ENCODE measurements at regions not wholly inside any gene's neighbourhood (a gene's known extent, or its start where the extent isn't known, plus 50 kb on each side); places are given as distances from the start of the nearest gene placed in this dataset.
A peak's percentile ranks its signal among the peaks of the same experiment; 100 is the strongest.

DNA sequence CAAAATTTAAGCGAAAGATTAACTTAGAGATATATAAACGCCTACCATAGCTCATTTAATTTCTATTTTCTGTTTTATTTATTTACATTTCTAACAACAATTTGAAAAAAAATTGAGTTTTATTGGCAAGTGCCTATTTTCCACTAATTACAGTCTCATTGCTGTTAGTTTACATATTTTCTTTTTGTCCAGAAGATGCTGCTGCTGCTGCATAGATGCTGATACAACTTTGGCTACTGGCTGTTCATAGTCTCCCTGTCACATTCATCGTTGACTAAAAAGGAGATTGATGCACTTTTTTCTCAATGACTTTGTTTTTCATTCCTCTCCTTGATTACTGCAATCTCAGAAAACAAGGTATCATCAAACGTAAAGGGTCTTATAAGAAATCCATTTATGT is 235.4 kb downstream of the CDH9 start:
- no peak for DNase-seq
- no peaks in the 10 kb centered on the region for H3K36me3 ChIP-seq
- peaks cover 0 to 21% of the 10 kb centered on the region in 2 donors for H3K9me3 ChIP-seq
- no peak overlapping the region for H3K27ac ChIP-seq
- H3K4me3 ChIP-seq = no peak overlapping the region
- intact Hi-C loops (cut with DNase I) = no loop called here
- H3K4me1 ChIP-seq = no peaks in the 10 kb centered on the region
- ATAC-seq = no peak
- TF ChIP-seq, protein P1, sequence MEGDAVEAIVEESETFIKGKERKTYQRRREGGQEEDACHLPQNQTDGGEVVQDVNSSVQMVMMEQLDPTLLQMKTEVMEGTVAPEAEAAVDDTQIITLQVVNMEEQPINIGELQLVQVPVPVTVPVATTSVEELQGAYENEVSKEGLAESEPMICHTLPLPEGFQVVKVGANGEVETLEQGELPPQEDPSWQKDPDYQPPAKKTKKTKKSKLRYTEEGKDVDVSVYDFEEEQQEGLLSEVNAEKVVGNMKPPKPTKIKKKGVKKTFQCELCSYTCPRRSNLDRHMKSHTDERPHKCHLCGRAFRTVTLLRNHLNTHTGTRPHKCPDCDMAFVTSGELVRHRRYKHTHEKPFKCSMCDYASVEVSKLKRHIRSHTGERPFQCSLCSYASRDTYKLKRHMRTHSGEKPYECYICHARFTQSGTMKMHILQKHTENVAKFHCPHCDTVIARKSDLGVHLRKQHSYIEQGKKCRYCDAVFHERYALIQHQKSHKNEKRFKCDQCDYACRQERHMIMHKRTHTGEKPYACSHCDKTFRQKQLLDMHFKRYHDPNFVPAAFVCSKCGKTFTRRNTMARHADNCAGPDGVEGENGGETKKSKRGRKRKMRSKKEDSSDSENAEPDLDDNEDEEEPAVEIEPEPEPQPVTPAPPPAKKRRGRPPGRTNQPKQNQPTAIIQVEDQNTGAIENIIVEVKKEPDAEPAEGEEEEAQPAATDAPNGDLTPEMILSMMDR (IDR thresholded peaks at IDR 0.05) = no peak
- H3K27me3 ChIP-seq = no peaks in the 10 kb centered on the region

DNA sequence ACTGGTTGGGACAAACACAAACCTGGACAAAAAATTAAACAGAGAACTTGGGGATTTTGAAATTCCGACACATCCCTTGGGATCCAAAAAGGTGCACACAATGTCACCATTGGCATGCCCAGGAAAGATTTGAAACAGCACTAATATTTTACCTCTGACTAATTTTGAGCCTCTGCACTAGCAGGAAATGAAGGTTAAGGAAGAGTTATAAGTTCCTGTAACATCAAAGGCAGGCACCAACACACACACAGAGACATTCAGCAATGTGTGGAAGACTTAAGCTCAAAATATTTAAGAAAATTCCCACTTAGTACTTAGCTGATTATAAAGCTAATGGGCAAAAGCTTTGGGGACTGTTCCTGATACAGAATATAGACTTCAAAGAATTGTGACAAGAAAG is 247.0 kb downstream of the CDH9 start:
- intact Hi-C loops (cut with DNase I) = no loop called here
- Histone ChIP-seq H3K36me3 (no peaks in the 10 kb centered on the region), H3K4me1 (no peaks in the 10 kb centered on the region), H3K4me3 (no peak overlapping the region), H3K27me3 (no peaks in the 10 kb centered on the region), H3K9me3 (no peaks in the 10 kb centered on the region), H3K27ac (no peak overlapping the region)
- TF ChIP-seq, protein P1 (IDR thresholded peaks at IDR 0.05) = no peak
- no peak for ATAC-seq
- no peak for DNase-seq

DNA sequence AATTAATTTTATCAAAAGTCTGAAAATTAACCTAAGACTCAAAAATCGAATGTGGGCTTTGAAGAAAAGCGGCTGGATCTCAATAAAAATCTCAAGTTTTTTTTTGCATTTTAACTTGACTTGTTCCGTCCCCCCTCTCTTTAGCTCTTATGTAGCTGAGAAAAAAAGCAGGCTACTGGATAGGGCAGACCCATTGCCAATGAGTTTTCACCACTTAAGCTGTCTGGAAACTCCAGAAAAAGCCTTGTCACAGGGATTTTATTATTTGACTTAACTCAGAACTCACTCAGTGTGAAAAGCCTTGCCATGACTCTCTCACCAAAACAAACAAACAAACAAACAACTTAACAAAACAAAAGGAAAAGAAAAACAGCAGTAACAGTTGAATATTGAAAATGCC is 247.4 kb downstream of the CDH9 start:
- H3K9me3 ChIP-seq = no peaks in the 10 kb centered on the region
- no peaks in the 10 kb centered on the region for H3K27me3 ChIP-seq
- no peak overlapping the region for H3K4me3 ChIP-seq
- ATAC-seq (no peak), DNase-seq (no peak)
- H3K36me3 ChIP-seq = no peaks in the 10 kb centered on the region
- intact Hi-C loops (cut with DNase I) = no loop called here
- no peaks in the 10 kb centered on the region for H3K4me1 ChIP-seq
- TF ChIP-seq, protein P1 (IDR thresholded peaks at IDR 0.05) = no peak
- H3K27ac ChIP-seq = no peak overlapping the region

DNA sequence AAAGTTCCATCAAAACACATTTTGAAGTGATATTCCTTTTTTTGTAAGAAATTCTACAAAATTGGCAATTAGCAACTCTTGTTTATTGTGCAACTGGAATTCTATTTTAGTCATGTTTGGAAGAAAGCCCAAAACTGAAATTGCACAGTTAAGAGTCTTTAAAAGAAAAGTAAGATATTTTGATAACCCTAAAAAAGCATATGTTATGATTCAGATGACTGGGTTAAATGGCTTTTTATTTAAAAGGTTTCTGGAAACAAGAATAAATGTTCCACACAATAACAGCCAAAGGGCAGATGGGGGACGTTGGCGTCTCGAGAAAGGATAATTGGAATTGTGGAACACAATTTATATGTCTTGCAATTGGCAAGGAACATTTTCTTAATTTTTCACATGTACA is 275.2 kb downstream of the CDH9 start:
- no peaks in the 10 kb centered on the region for H3K36me3 ChIP-seq
- H3K27me3 ChIP-seq = no peaks in the 10 kb centered on the region
- peak in 2 of 4 donors; percentile 36 to 48 for DNase-seq
- TF ChIP-seq, protein P1 (IDR thresholded peaks at IDR 0.05) = no peak
- no peak overlapping the region for H3K27ac ChIP-seq
- H3K4me3 ChIP-seq = no peak overlapping the region
- peaks cover 0 to 7% of the 10 kb centered on the region in 2 donors for H3K9me3 ChIP-seq
- no peaks in the 10 kb centered on the region for H3K4me1 ChIP-seq
- no peak for ATAC-seq
- intact Hi-C loops (cut with DNase I) = no loop called here

DNA sequence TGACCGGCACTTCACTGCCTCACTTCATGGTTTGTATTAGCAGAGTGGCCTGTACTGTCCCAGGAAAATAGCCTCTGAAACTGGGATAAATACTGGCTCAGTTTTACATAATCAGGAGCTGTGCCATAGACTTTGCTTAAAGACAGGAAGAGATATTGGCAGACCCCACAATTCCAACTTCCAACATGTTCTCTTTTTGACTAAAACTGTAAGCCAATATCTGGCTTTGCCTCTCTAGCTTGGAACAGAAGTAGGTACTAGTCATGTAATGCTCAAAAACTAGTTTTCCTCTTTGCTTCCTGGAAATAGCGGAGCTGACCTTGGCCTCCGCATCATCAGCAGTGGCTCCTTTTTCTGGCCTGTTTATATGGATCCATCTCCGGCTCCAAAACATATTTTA is 276.9 kb downstream of the CDH9 start:
- Histone ChIP-seq H3K4me1 (no peaks in the 10 kb centered on the region), H3K36me3 (no peaks in the 10 kb centered on the region), H3K4me3 (no peak overlapping the region), H3K27me3 (no peaks in the 10 kb centered on the region), H3K9me3 (no peaks in the 10 kb centered on the region), H3K27ac (no peak overlapping the region)
- DNase-seq (peak in 1 of 4 donors; percentile 5), ATAC-seq (no peak)
- TF ChIP-seq, protein P1 (IDR thresholded peaks at IDR 0.05) = no peak
- intact Hi-C loops (cut with DNase I) = no loop called here

Data from left lung (tissue), 4 donors.